Fibroblast of the aortic adventitia (primary cell): ENCODE measurements at regions not wholly inside any gene's neighbourhood (a gene's known extent, or its start where the extent isn't known, plus 50 kb on each side); places are given as distances from the start of the nearest gene placed in this dataset.

Experiments used
- DNase-seq: peaks from one replicate; pipeline ENCODE4 v3.0.0-alpha.2; 2010; ENCODE audit warnings: low read depth
- H3K4me3 ChIP-seq: 2 replicates; pipeline ENCODE4 v1.5.1; 2011; ENCODE audit warnings: low read depth, mild to moderate bottlenecking, control low read depth, low read length, moderate library complexity
- CTCF ChIP-seq: IDR thresholded peaks from 2 replicates; pipeline ENCODE4 v1.5.1; 2011; ENCODE audit warnings: mild to moderate bottlenecking, low read length, control low read depth, inconsistent platforms; ENCODE audit not compliant: insufficient read depth

- TF ChIP-seq CTCF = no peak
- no peak overlapping the region for H3K4me3 ChIP-seq
- no peak for DNase-seq
Observed at GRCh38 chr5:89922161-89922560, 487.4 kb downstream of the CETN3 start.

DNA sequence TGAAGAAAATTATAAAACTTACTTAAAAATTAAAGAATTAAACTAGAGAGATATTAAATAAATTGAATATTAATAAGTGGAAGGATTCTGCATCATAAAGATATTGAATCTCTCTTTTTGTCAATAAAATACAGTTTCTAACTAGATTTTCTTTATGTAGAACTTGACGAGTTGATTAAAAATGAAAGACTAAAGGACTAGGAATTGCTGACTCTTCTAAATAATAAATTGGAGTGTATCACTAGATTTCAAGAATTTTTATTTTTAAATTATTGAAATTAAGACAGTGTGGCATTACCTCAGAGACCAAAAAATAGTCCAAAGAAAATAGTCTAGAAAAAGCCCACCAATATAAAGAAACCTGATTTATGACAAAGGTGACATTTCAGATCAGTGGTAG lies 492.4 kb downstream of the CETN3 start:
- no peak overlapping the region for H3K4me3 ChIP-seq
- TF ChIP-seq CTCF = no peak
- no peak for DNase-seq

- no peak for TF ChIP-seq CTCF
- no peak overlapping the region for H3K4me3 ChIP-seq
- DNase-seq = no peak
Observed at GRCh38 chr5:89916131-89916530, 493.4 kb downstream of the CETN3 start.

- no peak for DNase-seq
- no peak for TF ChIP-seq CTCF
- no peak overlapping the region for H3K4me3 ChIP-seq
Observed at GRCh38 chr5:89908876-89909275, 500.7 kb downstream of the CETN3 start.

DNA sequence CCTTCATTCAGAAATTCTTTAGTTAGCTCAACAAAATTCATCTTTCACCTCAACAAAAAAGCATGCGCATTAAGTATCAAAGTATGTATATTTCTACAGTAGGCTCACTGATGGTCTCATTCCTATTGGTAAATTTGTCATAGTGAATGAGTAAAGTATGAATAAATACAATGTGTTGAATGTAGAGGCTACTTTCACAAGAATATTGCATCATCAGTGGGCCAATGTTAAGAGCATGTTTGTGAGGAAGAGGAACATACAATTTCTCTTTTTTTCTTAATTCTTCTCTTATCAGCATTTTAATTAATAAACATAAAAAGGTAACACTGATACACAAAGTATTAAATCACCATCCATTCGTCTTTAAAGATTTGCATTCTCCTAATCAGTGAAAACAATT lies 505.1 kb downstream of the CETN3 start:
- no peak for DNase-seq
- no peak for TF ChIP-seq CTCF
- no peak overlapping the region for H3K4me3 ChIP-seq

DNA sequence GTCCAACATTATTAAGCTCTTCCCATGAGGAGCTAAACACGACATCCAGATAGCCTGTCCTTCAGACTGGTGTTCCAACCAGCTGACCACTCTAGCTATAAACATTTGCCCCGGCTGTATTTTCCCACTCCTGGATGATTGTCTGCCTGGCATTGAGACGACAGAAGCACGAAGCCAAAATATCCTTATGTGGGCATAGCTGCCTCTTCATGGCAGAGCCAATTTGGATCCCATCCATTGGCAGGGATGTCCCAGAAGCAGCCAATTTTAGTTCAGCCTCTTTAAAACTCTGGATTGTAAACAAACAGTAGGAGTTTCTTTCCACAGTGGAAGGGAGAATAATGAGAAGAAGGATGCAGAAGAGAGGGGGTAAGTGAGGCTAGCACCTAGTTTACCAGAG lies 507.6 kb downstream of the CETN3 start:
- no peak for TF ChIP-seq CTCF
- H3K4me3 ChIP-seq = no peak overlapping the region
- DNase-seq = peak; percentile 10

DNA sequence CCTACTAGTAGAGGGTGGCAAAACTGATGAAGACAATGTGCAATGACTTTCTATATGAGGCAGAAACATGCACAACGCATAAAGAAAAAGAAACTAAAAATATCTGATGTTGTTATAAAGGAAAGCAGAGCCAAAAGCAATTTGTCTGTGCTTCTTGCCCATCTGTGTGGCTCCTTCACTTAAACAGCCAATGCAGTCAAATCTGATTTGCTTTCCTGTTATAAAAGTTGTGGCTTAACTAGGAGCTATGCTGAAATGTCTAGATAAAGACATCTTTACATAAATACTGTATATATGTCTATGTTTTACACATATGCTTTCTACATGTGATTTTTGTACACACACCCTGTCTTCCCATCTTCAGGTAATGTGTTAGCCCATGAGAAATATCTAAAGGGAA lies 508.2 kb downstream of the CETN3 start:
- no peak for DNase-seq

More for the DNA sequence above, 508.2 kb downstream of the CETN3 start:
- H3K4me3 ChIP-seq = no peak overlapping the region
- no peak for TF ChIP-seq CTCF
